ENCODE measurements at regions not wholly inside any gene's neighbourhood (a gene's known extent, or its start where the extent isn't known, plus 50 kb on each side); places are given as distances from the start of the nearest gene placed in this dataset.

GRCh38 chr17:34126965-34127364, 128.1 kb upstream of the CCL2 start:
- Histone ChIP-seq H3K4me1 (ENCODE audit: control insufficient read depth in 1 of 2, insufficient read depth in 2 of 2, low read length in 2 of 2) (no peaks in the 10 kb centered on the region), H3K27ac (ENCODE audit: low read depth in 1 of 2, low read length in 2 of 2) (no peak overlapping the region), H4K20me1 (ENCODE audit: insufficient read depth, low read length) (no peaks in the 10 kb centered on the region), H2AFZ (ENCODE audit: insufficient read depth, low read depth, low read length, poor library complexity, severe bottlenecking) (no peak overlapping the region), H3K9me3 (replicated peaks in 1 of 2; ENCODE audit: control insufficient read depth in 1 of 2, insufficient read depth in 1 of 2, low read length in 2 of 2) (no peaks in the 10 kb centered on the region), H3K9ac (ENCODE audit: insufficient read depth, low read length, poor library complexity, severe bottlenecking) (no peak overlapping the region), H3K36me3 (replicated peaks in 1 of 2; ENCODE audit: control insufficient read depth in 1 of 2, insufficient read depth in 2 of 2, low read length in 2 of 2) (no peaks in the 10 kb centered on the region), H3K4me2 (replicated peaks; ENCODE audit: extremely low read depth, low read length, poor library complexity, severe bottlenecking) (no peak overlapping the region), H3K27me3 (ENCODE audit: control insufficient read depth in 2 of 2, insufficient read depth in 2 of 2, low read length in 2 of 2) (peaks cover 0 to 2% of the 10 kb centered on the region in 2 donors), H3K4me3 (replicated peaks in 1 of 3; ENCODE audit: low read depth in 2 of 3, low read length in 3 of 3) (no peak overlapping the region), H3K79me2 (ENCODE audit: insufficient read depth, low read length) (no peaks in the 10 kb centered on the region)
- H3K4me3 Mint-ChIP-seq = no peak overlapping the region
- 60% methylated on average over 1 of the region's 3 CpGs for WGBS (ENCODE audit: insufficient coverage)
- peaks cover 2 to 12% (median 3%) of the 10 kb centered on the region in 3 donors for H3K27me3 Mint-ChIP-seq (ENCODE audit: low read depth in 3 of 3)
- H3K4me1 Mint-ChIP-seq = no peaks in the 10 kb centered on the region
- H3K36me3 Mint-ChIP-seq = no peaks in the 10 kb centered on the region
- DNase-seq = no peak
- H3K27ac Mint-ChIP-seq = no peak overlapping the region
- intact Hi-C loops (cut with micrococcal nuclease) = no loop called here
- no peak for TF ChIP-seq CTCF (IDR thresholded peaks at IDR 0.05)
- no peaks in the 10 kb centered on the region for H3K9me3 Mint-ChIP-seq

GRCh38 chr17:34130544-34130943, 124.5 kb upstream of the CCL2 start:
- Histone ChIP-seq H3K4me2 (replicated peaks; ENCODE audit: extremely low read depth, low read length, poor library complexity, severe bottlenecking) (no peak overlapping the region), H3K79me2 (ENCODE audit: insufficient read depth, low read length) (no peaks in the 10 kb centered on the region), H3K36me3 (replicated peaks in 1 of 2; ENCODE audit: control insufficient read depth in 1 of 2, insufficient read depth in 2 of 2, low read length in 2 of 2) (no peaks in the 10 kb centered on the region), H3K4me1 (ENCODE audit: control insufficient read depth in 1 of 2, insufficient read depth in 2 of 2, low read length in 2 of 2) (no peaks in the 10 kb centered on the region), H3K9me3 (replicated peaks in 1 of 2; ENCODE audit: control insufficient read depth in 1 of 2, insufficient read depth in 1 of 2, low read length in 2 of 2) (no peaks in the 10 kb centered on the region), H3K9ac (ENCODE audit: insufficient read depth, low read length, poor library complexity, severe bottlenecking) (no peak overlapping the region), H4K20me1 (ENCODE audit: insufficient read depth, low read length) (no peaks in the 10 kb centered on the region), H3K27me3 (ENCODE audit: control insufficient read depth in 2 of 2, insufficient read depth in 2 of 2, low read length in 2 of 2) (peaks cover 0 to 2% of the 10 kb centered on the region in 2 donors), H3K27ac (ENCODE audit: low read depth in 1 of 2, low read length in 2 of 2) (no peak overlapping the region), H2AFZ (ENCODE audit: insufficient read depth, low read depth, low read length, poor library complexity, severe bottlenecking) (no peak overlapping the region), H3K4me3 (replicated peaks in 1 of 3; ENCODE audit: low read depth in 2 of 3, low read length in 3 of 3) (no peak overlapping the region)
- no peak for TF ChIP-seq CTCF (IDR thresholded peaks at IDR 0.05)
- Mint-ChIP-seq H3K27ac (no peak overlapping the region), H3K36me3 (no peaks in the 10 kb centered on the region), H3K27me3 (ENCODE audit: low read depth in 3 of 3) (peaks cover 2 to 14% (median 5%) of the 10 kb centered on the region in 3 donors), H3K4me3 (no peak overlapping the region), H3K4me1 (no peaks in the 10 kb centered on the region), H3K9me3 (peaks cover 0 to 1% (median 0%) of the 10 kb centered on the region in 7 donors)
- intact Hi-C loops (cut with micrococcal nuclease) = no loop called here
- no peak for DNase-seq
- WGBS (ENCODE audit: insufficient coverage) = 60% methylated on average over 1 of the region's 2 CpGs

All from CD14-positive monocyte (primary cell).